GM19395 (cell line): ENCODE measurements at regions not wholly inside any gene's neighbourhood (a gene's known extent, or its start where the extent isn't known, plus 50 kb on each side); places are given as distances from the start of the nearest gene placed in this dataset.

ENCODE experiments used
- ATAC-seq: cut with Tn5 transposase; IDR thresholded peaks from one replicate; pipeline ENCODE4 v1.9.1; 2021; ENCODE audit warnings: mild to moderate bottlenecking, moderate library complexity; ENCODE audit not compliant: unreplicated experiment

- no peak for ATAC-seq
These were observed 312.4 kb upstream of the DDX18 start for GRCh38 chr2:117502121-117502520.

- no peak for ATAC-seq
These were observed 302.2 kb upstream of the DDX18 start for GRCh38 chr2:117512307-117512706.

GRCh38 chr2:117514371-117514770 is 300.1 kb upstream of the DDX18 start:
- ATAC-seq, result no peak

- no peak for ATAC-seq
These were observed 295.3 kb upstream of the DDX18 start for GRCh38 chr2:117519238-117519637.

GRCh38 chr2:117519721-117520120 is 294.8 kb upstream of the DDX18 start:
- no peak for ATAC-seq

GRCh38 chr2:117523267-117523666 is 291.2 kb upstream of the DDX18 start:
- ATAC-seq, result no peak

- ATAC-seq, result no peak
These were observed 290.7 kb upstream of the DDX18 start for GRCh38 chr2:117523711-117524238.

- ATAC-seq, result no peak
These were observed 278.4 kb upstream of the DDX18 start for GRCh38 chr2:117536139-117536538.

- no peak for ATAC-seq
These were observed 277.5 kb upstream of the DDX18 start for GRCh38 chr2:117537032-117537431.

- ATAC-seq, result no peak
These were observed 262.6 kb upstream of the DDX18 start for GRCh38 chr2:117551858-117552257.

GRCh38 chr2:117553448-117553847 is 261.0 kb upstream of the DDX18 start:
- no peak for ATAC-seq

GRCh38 chr2:117555965-117556364 is 258.5 kb upstream of the DDX18 start:
- ATAC-seq, result no peak

- ATAC-seq, result no peak
These were observed 256.9 kb upstream of the DDX18 start for GRCh38 chr2:117557626-117558025.

- no peak for ATAC-seq
These were observed 251.8 kb upstream of the DDX18 start for GRCh38 chr2:117562654-117563053.

GRCh38 chr2:117571590-117572349 is 242.7 kb upstream of the DDX18 start:
- no peak for ATAC-seq

GRCh38 chr2:117587310-117587709 is 227.2 kb upstream of the DDX18 start:
- ATAC-seq, result no peak

GRCh38 chr2:117603060-117603459 is 211.4 kb upstream of the DDX18 start:
- ATAC-seq, result no peak

GRCh38 chr2:117603567-117603966 is 210.9 kb upstream of the DDX18 start:
- ATAC-seq, result no peak

GRCh38 chr2:117607202-117607601 is 207.3 kb upstream of the DDX18 start:
- no peak for ATAC-seq

GRCh38 chr2:117613101-117613500 is 201.4 kb upstream of the DDX18 start:
- ATAC-seq, result no peak

GRCh38 chr2:117614296-117614695 is 200.2 kb upstream of the DDX18 start:
- no peak for ATAC-seq

- no peak for ATAC-seq
These were observed 199.5 kb upstream of the DDX18 start for GRCh38 chr2:117614823-117615534.
